WTC11 (cell line): ENCODE measurements at regions not wholly inside any gene's neighbourhood (a gene's known extent, or its start where the extent isn't known, plus 50 kb on each side); places are given as distances from the start of the nearest gene placed in this dataset.

Experiments
- ATF2 ChIP-seq: sonication (generic); formaldehyde crosslinking; IDR thresholded peaks from 2 replicates; pipeline ENCODE4 v1.8.1; 2022; ENCODE audit warnings: low read depth, missing genetic modification reagents, borderline replicate concordance
- CTCF ChIP-seq: fragments of 200-600 bp; IDR thresholded peaks from 2 replicates; pipeline ENCODE4 v1.8.0; 2022; ENCODE audit warnings: antibody characterized with exemption
- ETV6 ChIP-seq: sonication (generic); formaldehyde crosslinking; IDR thresholded peaks from 2 replicates; pipeline ENCODE4 v1.8.1; 2022; ENCODE audit warnings: mild to moderate bottlenecking, missing genetic modification reagents
- NFE2L1 ChIP-seq: sonication (generic); formaldehyde crosslinking; IDR thresholded peaks from 2 replicates; pipeline ENCODE4 v1.8.1; 2023; ENCODE audit warnings: missing genetic modification reagents
- RORB ChIP-seq: fragments of 250-450 bp; sonication (Bioruptor Pico); IDR thresholded peaks from 2 replicates; pipeline ENCODE4 v1.9.0; 2021; ENCODE audit warnings: mild to moderate bottlenecking
- SOX15 ChIP-seq: fragments of 250-450 bp; sonication (Bioruptor Pico); IDR thresholded peaks from 2 replicates; pipeline ENCODE4 v1.9.0; 2021; ENCODE audit warnings: mild to moderate bottlenecking
- SP1 ChIP-seq: sonication (generic); formaldehyde crosslinking; conservative IDR thresholded peaks from 2 replicates; pipeline ENCODE4 v1.8.1; 2022; ENCODE audit warnings: missing genetic modification reagents
- ZBTB21 ChIP-seq: sonication (generic); formaldehyde crosslinking; IDR thresholded peaks from 2 replicates; pipeline ENCODE4 v1.8.1; 2023; ENCODE audit warnings: mild to moderate bottlenecking, missing genetic modification reagents, borderline replicate concordance
- ZNF138 ChIP-seq: sonication (generic); formaldehyde crosslinking; conservative IDR thresholded peaks from 2 replicates; pipeline ENCODE4 v1.8.1; 2022; ENCODE audit warnings: mild to moderate bottlenecking, moderate library complexity, missing genetic modification reagents
- TF ChIP-seq, protein P1 (sequence below): sonication (generic); formaldehyde crosslinking; IDR thresholded peaks from 2 replicates; pipeline ENCODE4 v1.8.0; 2022; ENCODE audit warnings: mild to moderate bottlenecking, missing genetic modification reagents
- TF ChIP-seq, protein P2 (sequence below): sonication (generic); formaldehyde crosslinking; IDR thresholded peaks from 2 replicates; pipeline ENCODE4 v1.8.1; 2023; ENCODE audit warnings: mild to moderate bottlenecking, moderate library complexity, missing genetic modification reagents
- TF ChIP-seq, protein P3 (sequence below): sonication (generic); formaldehyde crosslinking; IDR thresholded peaks from 2 replicates; pipeline ENCODE4 v1.8.1; 2023; ENCODE audit warnings: mild to moderate bottlenecking, missing genetic modification reagents, moderate library complexity
- TF ChIP-seq, protein P4 (sequence below): sonication (generic); formaldehyde crosslinking; IDR thresholded peaks from 2 replicates; pipeline ENCODE4 v1.8.0; 2022; ENCODE audit warnings: mild to moderate bottlenecking, missing genetic modification reagents
- TF ChIP-seq, protein P5 (sequence below): sonication (generic); formaldehyde crosslinking; IDR thresholded peaks from 2 replicates; pipeline ENCODE4 v1.8.1; 2023; ENCODE audit warnings: mild to moderate bottlenecking, missing genetic modification reagents

DNA sequence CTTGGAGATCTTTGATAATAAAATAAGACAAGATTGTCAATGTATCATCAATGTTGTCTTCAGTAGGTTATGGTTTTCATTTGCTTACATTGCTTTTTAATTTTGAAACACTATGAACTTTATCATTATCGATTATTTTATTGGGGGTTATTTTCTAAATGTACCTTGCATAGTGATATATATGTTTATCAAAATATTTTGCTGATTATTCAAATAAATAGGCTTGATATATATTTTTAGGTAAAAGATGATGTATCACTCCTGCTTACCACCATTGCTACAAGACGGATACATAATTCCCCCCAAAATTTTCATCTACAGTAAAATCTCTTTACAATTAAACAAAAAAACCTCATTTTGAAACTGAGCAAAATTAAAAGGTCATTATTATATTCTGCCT, 293.8 kb downstream of the SUCLG1 start:
- TF ChIP-seq, protein P1, sequence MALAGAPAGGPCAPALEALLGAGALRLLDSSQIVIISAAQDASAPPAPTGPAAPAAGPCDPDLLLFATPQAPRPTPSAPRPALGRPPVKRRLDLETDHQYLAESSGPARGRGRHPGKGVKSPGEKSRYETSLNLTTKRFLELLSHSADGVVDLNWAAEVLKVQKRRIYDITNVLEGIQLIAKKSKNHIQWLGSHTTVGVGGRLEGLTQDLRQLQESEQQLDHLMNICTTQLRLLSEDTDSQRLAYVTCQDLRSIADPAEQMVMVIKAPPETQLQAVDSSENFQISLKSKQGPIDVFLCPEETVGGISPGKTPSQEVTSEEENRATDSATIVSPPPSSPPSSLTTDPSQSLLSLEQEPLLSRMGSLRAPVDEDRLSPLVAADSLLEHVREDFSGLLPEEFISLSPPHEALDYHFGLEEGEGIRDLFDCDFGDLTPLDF (CRISPR knock-in tag) = no peak
- TF ChIP-seq, protein P2, sequence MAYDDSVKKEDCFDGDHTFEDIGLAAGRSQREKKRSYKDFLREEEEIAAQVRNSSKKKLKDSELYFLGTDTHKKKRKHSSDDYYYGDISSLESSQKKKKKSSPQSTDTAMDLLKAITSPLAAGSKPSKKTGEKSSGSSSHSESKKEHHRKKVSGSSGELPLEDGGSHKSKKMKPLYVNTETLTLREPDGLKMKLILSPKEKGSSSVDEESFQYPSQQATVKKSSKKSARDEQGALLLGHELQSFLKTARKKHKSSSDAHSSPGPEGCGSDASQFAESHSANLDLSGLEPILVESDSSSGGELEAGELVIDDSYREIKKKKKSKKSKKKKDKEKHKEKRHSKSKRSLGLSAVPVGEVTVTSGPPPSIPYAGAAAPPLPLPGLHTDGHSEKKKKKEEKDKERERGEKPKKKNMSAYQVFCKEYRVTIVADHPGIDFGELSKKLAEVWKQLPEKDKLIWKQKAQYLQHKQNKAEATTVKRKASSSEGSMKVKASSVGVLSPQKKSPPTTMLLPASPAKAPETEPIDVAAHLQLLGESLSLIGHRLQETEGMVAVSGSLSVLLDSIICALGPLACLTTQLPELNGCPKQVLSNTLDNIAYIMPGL (CRISPR knock-in tag) = no peak
- TF ChIP-seq CTCF (no peak), SP1 (CRISPR knock-in tag) (no peak), RORB (no peak), ETV6 (CRISPR knock-in tag) (no peak), ZNF138 (CRISPR knock-in tag) (no peak), ZBTB21 (CRISPR knock-in tag) (no peak), ATF2 (CRISPR knock-in tag) (no peak), SOX15 (CRISPR knock-in tag) (no peak), NFE2L1 (CRISPR knock-in tag) (no peak)
- TF ChIP-seq, protein P3, sequence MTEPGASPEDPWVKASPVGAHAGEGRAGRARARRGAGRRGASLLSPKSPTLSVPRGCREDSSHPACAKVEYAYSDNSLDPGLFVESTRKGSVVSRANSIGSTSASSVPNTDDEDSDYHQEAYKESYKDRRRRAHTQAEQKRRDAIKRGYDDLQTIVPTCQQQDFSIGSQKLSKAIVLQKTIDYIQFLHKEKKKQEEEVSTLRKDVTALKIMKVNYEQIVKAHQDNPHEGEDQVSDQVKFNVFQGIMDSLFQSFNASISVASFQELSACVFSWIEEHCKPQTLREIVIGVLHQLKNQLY = no peak
- TF ChIP-seq, protein P4, sequence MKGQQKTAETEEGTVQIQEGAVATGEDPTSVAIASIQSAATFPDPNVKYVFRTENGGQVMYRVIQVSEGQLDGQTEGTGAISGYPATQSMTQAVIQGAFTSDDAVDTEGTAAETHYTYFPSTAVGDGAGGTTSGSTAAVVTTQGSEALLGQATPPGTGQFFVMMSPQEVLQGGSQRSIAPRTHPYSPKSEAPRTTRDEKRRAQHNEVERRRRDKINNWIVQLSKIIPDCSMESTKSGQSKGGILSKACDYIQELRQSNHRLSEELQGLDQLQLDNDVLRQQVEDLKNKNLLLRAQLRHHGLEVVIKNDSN (CRISPR knock-in tag) = no peak
- TF ChIP-seq, protein P5, sequence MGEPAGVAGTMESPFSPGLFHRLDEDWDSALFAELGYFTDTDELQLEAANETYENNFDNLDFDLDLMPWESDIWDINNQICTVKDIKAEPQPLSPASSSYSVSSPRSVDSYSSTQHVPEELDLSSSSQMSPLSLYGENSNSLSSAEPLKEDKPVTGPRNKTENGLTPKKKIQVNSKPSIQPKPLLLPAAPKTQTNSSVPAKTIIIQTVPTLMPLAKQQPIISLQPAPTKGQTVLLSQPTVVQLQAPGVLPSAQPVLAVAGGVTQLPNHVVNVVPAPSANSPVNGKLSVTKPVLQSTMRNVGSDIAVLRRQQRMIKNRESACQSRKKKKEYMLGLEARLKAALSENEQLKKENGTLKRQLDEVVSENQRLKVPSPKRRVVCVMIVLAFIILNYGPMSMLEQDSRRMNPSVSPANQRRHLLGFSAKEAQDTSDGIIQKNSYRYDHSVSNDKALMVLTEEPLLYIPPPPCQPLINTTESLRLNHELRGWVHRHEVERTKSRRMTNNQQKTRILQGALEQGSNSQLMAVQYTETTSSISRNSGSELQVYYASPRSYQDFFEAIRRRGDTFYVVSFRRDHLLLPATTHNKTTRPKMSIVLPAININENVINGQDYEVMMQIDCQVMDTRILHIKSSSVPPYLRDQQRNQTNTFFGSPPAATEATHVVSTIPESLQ = no peak
